GM21825 (cell line): ENCODE measurements at regions not wholly inside any gene's neighbourhood (a gene's known extent, or its start where the extent isn't known, plus 50 kb on each side); places are given as distances from the start of the nearest gene placed in this dataset.
"Not testable (repeated sequence)": the region's sequence is repeated elsewhere in the genome, so short reads cannot be mapped to it uniquely, and the experiment has no call there.

Experiments
- ATAC-seq: cut with Tn5 transposase; IDR thresholded peaks from one replicate; pipeline ENCODE4 v1.9.1; 2021; ENCODE audit warnings: mild to moderate bottlenecking, moderate library complexity; ENCODE audit not compliant: unreplicated experiment

GRCh38 chr1:116850436-116850835, 59.3 kb upstream of the PTGFRN start:
- ATAC-seq = no peak

GRCh38 chr1:116851189-116851588, 58.5 kb upstream of the PTGFRN start:
- ATAC-seq = not testable (repeated sequence)

- no peak for ATAC-seq
These were observed 57.9 kb upstream of the PTGFRN start for GRCh38 chr1:116851846-116852245.

GRCh38 chr1:116852367-116852766, 57.3 kb upstream of the PTGFRN start:
- ATAC-seq = no peak

- ATAC-seq = no peak
These were observed 56.8 kb upstream of the PTGFRN start for GRCh38 chr1:116852910-116853309.

GRCh38 chr1:116853680-116854402, 55.9 kb upstream of the PTGFRN start:
- no peak for ATAC-seq

GRCh38 chr1:116854403-116854690, 55.4 kb upstream of the PTGFRN start:
- ATAC-seq = no peak

GRCh38 chr1:116854716-116855115, 55.0 kb upstream of the PTGFRN start:
- ATAC-seq = no peak

GRCh38 chr1:116855191-116855619, 54.5 kb upstream of the PTGFRN start:
- ATAC-seq = no peak

- no peak for ATAC-seq
These were observed 53.9 kb upstream of the PTGFRN start for GRCh38 chr1:116855773-116856201.

- ATAC-seq = no peak
These were observed 53.4 kb upstream of the PTGFRN start for GRCh38 chr1:116856312-116856711.

GRCh38 chr1:116857092-116857491, 52.6 kb upstream of the PTGFRN start:
- ATAC-seq = no peak
